ENCODE measurements at regions not wholly inside any gene's neighbourhood (a gene's known extent, or its start where the extent isn't known, plus 50 kb on each side); places are given as distances from the start of the nearest gene placed in this dataset.
"Not testable (repeated sequence)": the region's sequence is repeated elsewhere in the genome, so short reads cannot be mapped to it uniquely, and the experiment has no call there.

DNA sequence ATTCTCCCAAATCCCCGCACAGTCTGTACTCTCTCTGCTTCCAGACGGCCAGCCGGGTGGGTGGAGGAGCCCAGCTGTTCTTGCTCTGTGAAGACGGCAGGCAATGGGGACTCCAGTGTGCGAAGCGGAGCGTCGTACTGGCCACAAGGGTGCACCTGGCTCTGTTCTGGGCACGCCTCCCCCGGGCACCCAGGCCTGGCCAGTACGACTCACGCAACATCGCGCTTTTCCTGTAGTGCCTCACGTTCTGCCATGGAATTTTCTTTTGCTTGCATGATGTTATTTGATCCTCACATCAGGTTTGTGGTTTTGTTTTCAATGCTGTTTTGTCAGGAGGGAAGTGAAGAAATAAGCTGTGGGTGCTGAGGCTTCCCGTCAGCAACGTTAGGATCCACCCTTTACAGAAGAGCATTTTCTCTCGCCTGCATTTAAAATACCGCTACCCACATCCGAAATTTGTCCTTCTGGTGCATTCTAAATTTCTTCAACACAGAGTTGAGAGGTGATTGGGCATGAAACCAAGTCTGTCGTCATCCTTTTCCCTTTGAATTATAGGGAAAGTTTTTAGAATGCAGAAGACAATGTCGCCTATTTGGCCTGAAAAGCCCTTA is 311.7 kb downstream of the TRIM36 start:
- DNase-seq (no peak), ATAC-seq (no peak)
- intact Hi-C loops (cut with DNase I, micrococcal nuclease), result no loop called here

DNA sequence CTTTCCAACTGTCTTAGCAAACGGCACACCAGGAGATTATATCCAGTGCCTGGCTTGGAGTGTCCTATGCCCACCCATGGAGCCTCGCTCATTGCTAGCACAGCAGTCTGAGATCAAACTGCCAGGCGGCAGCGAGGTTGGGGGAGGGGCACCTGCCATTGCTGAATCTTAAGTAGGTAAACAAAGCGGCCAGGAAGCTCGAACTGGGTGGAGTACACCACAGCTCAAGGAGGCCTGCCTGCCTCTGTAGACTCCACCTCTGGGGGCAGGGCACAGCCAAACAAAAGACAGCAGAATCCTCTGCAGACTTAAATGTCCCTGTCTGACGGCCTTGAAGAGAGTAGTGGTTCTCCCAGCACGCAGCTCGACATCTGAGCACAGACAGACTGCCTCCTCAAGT is 325.0 kb downstream of the TRIM36 start:
- DNase-seq; ATAC-seq; intact Hi-C loops (cut with DNase I, micrococcal nuclease): not testable (repeated sequence)

DNA sequence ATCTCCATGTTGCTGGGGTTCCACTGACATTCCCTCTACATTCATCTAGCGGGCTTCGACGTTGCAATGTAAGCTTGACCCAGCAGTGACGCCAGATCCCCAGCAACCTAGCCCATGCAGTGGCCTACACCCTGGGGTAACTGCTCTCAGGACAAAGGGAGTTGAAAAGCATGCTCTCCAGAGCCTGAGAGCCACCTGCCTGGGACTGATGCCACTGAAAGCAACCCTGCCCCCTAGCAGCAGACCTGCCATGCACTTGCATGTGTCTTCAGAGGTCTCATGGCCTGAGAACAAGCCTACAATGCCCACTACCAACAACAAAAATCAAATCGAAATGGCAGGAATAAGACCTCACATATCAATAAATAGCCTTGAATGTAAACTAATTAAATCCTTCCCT is 330.3 kb downstream of the TRIM36 start:
- DNase-seq (no peak), ATAC-seq (no peak)
- intact Hi-C loops (cut with DNase I, micrococcal nuclease), result no loop called here

GRCh38 chr5:114838937-114839336 is 330.8 kb downstream of the TRIM36 start:
- ATAC-seq (no peak), DNase-seq (no peak)
- intact Hi-C loops (cut with DNase I, micrococcal nuclease), result no loop called here

DNA sequence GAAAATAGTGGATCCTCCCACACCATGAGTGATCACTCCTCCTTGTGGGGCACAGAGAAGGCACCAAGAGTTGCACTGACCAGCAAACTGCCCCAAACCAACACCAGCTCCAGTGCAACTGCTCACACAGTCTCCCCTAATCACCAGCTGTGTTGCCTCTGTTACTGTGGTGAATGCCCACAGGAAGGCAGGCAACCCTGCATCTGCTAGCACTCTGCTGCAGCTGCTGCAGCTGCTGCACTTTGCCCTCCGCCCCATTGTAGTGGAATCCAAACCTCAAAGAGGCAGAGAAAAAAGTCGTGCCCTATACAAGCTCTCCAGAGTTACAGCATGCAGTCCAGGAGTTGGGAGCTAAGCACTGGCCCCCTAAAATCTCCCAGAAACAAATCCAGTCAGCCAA is 339.6 kb downstream of the TRIM36 start:
- no peak for ATAC-seq
- intact Hi-C loops (cut with DNase I, micrococcal nuclease), result no loop called here
- DNase-seq, result no peak

DNA sequence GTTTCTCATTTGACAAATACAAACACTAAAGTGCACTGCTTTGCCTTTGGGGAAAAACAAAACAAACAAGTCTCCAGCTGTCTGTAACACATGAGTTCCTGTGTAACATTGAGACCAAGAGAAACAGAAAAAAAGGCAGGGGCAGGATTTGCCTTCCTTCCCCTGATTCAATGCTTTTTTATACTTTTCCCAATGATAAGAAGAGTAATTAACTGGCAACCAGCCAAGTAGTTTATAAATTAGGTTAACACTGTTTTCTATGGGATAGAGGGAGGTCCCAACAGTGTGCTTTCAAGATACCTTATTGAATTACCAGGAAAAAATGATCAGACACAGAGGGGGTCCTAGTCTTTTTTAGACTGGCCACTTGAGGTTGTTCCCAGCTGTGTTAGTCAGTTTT is 346.8 kb downstream of the TRIM36 start:
- ATAC-seq, result no peak
- intact Hi-C loops (cut with DNase I, micrococcal nuclease), result no loop called here
- DNase-seq, result no peak

GRCh38 chr5:114822436-114822835 is 347.3 kb downstream of the TRIM36 start:
- ATAC-seq (no peak), DNase-seq (no peak)

DNA sequence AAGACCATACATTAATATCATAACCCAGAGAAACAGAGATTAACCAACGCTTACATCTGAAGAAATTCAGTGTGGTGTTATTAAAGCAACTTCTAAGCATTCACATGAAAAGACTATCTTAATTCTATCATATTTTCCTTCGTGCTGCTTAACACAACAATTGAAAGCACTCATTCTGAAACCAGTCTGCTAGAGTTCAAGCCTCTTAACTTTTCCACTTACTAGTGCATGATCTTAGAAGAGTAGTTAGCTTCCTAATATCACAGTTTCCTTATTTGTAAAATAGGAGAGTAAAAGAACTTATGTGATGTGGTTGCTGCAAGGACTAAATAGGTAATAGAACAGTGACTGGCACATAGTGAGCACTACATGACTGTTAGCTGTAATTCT is 379.3 kb downstream of the TRIM36 start:
- intact Hi-C loops (cut with DNase I, micrococcal nuclease), result no loop called here
- DNase-seq (no peak), ATAC-seq (no peak)

More at GRCh38 chr5:114822436-114822835, 347.3 kb downstream of the TRIM36 start:
- intact Hi-C loops (cut with DNase I, micrococcal nuclease), result no loop called here

- no peak for ATAC-seq
- intact Hi-C loops (cut with DNase I, micrococcal nuclease), result no loop called here
Measured at GRCh38 chr5:114789773-114790402, 379.8 kb downstream of the TRIM36 start.

GRCh38 chr5:114782869-114783268 is 386.8 kb downstream of the TRIM36 start:
- ATAC-seq (no peak), DNase-seq (no peak)
- intact Hi-C loops (cut with DNase I, micrococcal nuclease), result no loop called here

More at GRCh38 chr5:114789773-114790402, 379.8 kb downstream of the TRIM36 start:
- DNase-seq, result no peak

GRCh38 chr5:114782177-114782576 is 387.5 kb downstream of the TRIM36 start:
- no peak for ATAC-seq
- DNase-seq, result no peak
- intact Hi-C loops (cut with DNase I, micrococcal nuclease), result no loop called here

DNA sequence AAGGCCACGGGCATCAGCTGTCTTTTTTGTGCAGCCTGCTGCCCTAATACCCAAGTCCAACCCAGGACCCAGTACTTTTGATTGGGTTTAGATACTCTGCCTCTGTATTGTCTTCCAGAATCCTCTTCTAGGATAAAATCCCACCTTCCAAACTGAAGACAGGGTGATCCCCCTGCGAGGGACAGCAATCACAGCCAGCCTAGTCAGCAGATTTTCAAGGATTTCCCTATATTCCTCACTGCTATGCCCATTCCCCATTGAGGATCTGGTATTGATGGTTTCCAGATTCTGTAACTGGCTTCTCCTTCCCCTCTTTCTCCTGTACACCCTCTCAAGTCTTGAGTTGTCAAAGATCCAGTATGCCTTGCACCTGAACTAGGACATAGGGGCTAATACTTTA is 389.4 kb downstream of the TRIM36 start:
- intact Hi-C loops (cut with DNase I, micrococcal nuclease), result no loop called here
- ATAC-seq (no peak), DNase-seq (no peak)

DNA sequence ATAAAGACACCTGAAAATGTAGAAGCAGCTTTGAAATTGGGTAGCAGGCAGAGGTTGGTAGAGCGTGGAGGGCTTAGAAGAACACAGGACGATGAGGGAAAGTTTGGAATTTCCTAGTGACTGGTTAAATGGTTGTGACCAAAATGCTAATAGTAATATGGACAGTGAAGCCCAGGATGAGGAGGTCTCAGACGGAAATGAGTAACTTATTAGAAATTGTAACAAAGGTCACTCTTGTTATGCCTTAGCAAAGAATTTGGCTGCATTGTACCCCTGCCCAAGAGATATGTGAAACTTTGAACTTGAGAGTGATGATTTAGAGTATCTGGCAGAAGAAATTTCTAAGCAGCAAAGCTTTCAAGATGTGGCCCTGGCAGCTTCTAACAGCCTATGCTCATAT is 382.5 kb downstream of the KCNN2 start:
- intact Hi-C loops (cut with DNase I, micrococcal nuclease), result no loop called here
- ATAC-seq (no peak), DNase-seq (no peak)

DNA sequence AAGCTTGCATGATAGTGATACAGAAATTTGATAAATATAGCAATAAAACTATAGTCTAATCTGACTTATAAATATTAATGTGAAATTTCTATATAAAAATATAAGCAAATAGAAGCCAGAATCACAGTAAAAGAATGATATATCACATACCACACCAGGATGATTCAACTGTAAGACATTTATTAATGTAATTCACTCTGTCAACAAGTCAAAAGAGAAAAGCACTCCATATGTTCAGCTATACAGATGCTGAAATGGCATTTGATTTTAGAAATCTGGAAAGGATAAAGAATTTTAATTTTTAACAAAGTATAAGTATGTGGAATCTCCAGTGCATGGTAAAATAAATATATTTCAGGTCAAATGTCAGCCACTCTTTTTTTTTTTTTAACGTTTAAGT is 372.4 kb downstream of the KCNN2 start:
- no peak for ATAC-seq
- intact Hi-C loops (cut with DNase I, micrococcal nuclease), result no loop called here
- no peak for DNase-seq

DNA sequence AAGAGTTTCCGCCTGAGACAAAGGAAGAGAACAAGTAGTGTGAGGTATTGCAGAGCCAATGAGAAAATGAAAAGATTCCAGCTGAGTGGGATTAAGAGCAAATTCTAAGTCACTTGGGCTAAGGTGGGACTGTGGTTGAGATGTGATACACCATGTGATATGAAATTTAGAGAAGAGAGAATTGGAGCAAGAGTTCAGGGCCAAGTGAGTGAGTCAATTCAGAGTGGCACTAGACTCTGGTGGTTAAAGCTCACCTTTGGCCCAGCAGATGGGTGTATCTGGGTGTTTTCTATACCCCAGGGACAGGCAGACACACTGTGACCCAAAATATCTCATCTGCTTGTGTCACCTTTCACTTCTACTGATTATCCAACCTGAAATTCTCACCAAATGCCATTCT is 368.1 kb downstream of the KCNN2 start:
- no peak for ATAC-seq
- no peak for DNase-seq
- intact Hi-C loops (cut with DNase I, micrococcal nuclease), result no loop called here

- no peak for ATAC-seq
- DNase-seq, result no peak
- intact Hi-C loops (cut with DNase I, micrococcal nuclease), result no loop called here
Measured at GRCh38 chr5:114727358-114727757, 365.5 kb downstream of the KCNN2 start.

DNA sequence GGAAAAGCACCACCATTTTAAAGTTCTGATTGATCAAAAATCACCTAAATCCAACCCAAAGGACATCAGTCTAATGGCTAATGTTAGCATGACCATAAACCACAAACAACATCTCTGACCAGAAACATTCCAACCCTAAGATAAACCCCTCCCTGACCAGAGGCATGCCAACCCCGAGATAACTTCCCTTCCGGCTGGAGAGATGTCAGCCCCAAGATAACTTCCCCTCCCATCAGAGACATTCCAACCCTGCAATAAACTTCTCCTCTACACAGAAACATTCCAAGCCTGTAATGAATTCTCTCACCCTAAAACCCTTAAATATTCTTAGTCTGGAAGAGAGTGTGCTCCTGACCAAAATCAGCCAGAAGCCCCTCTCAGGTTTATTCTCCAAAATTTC is 364.3 kb downstream of the KCNN2 start:
- ATAC-seq, result no peak
- intact Hi-C loops (cut with DNase I, micrococcal nuclease), result no loop called here

DNA sequence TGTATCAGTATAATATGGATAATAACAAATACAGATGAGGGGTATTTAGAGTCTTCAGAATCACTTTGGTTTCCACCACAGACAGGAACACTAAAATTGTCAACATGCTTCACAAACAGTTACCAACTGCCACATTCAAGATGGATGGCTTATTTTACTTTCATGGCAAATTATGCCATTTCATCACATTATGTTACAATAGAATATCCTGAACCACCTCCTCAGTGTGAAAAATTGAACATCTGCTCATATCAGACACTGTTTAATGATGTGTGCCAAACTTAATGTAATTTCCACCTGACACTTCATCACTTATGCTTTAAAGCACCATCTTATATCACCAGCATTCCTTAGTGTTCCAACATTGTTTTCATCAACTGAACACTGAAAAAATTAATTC is 357.4 kb downstream of the KCNN2 start:
- intact Hi-C loops (cut with DNase I, micrococcal nuclease), result no loop called here
- no peak for DNase-seq
- no peak for ATAC-seq

More for the DNA sequence above, 364.3 kb downstream of the KCNN2 start:
- no peak for DNase-seq

GRCh38 chr5:114716955-114717354 is 355.1 kb downstream of the KCNN2 start:
- DNase-seq (no peak), ATAC-seq (no peak)
- intact Hi-C loops (cut with DNase I, micrococcal nuclease), result no loop called here

DNA sequence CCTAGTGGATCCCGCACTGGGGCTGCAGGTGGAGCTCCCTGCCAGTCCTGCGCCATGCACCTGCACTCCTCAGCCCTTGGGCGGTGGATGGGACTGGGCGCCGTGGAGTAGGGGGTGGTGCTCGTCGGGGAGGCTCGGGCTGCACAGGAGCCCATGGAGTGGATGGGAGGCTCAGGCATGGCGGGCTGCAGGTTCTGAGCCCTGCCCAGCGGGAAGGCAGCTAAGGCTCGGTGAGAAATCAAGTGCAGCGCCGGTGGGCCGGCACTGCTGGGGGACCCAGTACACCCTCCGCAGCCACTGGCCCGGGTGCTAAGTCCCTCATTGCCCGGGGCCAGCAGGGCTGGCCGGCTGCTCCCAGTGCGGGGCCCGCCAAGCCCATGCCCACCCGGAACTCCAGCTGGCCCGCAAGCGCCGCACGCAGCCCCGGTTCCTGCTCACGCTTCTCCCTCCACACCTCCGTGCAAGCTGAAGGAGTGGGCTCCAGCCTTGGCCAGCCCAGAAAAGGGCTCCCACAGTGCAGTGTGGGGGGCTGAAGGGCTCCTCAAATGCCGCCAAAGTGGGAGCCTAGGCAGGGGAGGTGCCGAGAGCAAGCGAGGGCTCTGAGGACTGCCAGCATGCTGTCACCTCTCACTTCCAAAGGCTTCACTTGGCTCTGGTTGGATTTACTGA is 342.5 kb downstream of the KCNN2 start:
- ATAC-seq; intact Hi-C loops (cut with DNase I, micrococcal nuclease); DNase-seq: not testable (repeated sequence)
